CD4-positive, alpha-beta T cell (primary cell): ENCODE measurements at regions not wholly inside any gene's neighbourhood (a gene's known extent, or its start where the extent isn't known, plus 50 kb on each side); places are given as distances from the start of the nearest gene placed in this dataset.
"Not testable (repeated sequence)": the region's sequence is repeated elsewhere in the genome, so short reads cannot be mapped to it uniquely, and the experiment has no call there.

Experiments used
- ATAC-seq: fragments of 200-7000 bp; cut with Tn5 transposase; one replicate; pipeline ENCODE4 v1.10.0; 2022; ENCODE audit warnings: mild to moderate bottlenecking; ENCODE audit not compliant: poor library complexity
- CTCF ChIA-PET: fragments of 350-600 bp; sonication (Branson Sonifier 250); formaldehyde crosslinking; loops from one replicate; lab custom pipeline; 2021; ENCODE audit warnings: antibody characterized with exemption, inconsistent platforms; lab: Charles Lee
- POLR2A ChIA-PET: fragments of 350-600 bp; sonication (Branson Sonifier 250); formaldehyde crosslinking; loops from one replicate; lab custom pipeline; 2021; ENCODE audit warnings: antibody characterized with exemption, inconsistent platforms; lab: Charles Lee
- DNase-seq, 14 experiments: peaks; one replicate each; pipeline ENCODE4 v3.0.0-alpha.2; 2013 to 2020; ENCODE audit warnings: mixed read lengths in 2 of 14
- H3K27ac ChIP-seq, 2 donors: one replicate each; pipeline versions ENCODE4 v1.5.1 to v1.7.0; 2013; ENCODE audit warnings: low read length in 2 of 2, low read depth in 1 of 2, mild to moderate bottlenecking in 1 of 2
- H3K27me3 ChIP-seq, 2 experiments: 1 replicate in 1 of 2; 2 replicates in 1 of 2; pipeline versions ENCODE4 v1.6.1 to v1.7.0; 2013; ENCODE audit warnings: low read length in 2 of 2, control low read depth in 1 of 2, mild to moderate bottlenecking in 1 of 2, moderate library complexity in 1 of 2; ENCODE audit not compliant: insufficient read depth in 2 of 2, control insufficient read depth in 1 of 2
- H3K36me3 ChIP-seq: one replicate; pipeline ENCODE4 v1.6.1; 2013; ENCODE audit warnings: low read length, control low read depth; ENCODE audit not compliant: insufficient read depth
- H3K4me1 ChIP-seq: one replicate; pipeline ENCODE4 v1.6.1; 2013; ENCODE audit warnings: low read length, control low read depth; ENCODE audit not compliant: insufficient read depth
- H3K4me3 ChIP-seq: one replicate; pipeline ENCODE4 v1.5.1; 2013; ENCODE audit warnings: mild to moderate bottlenecking, low read length, moderate library complexity
- H3K9me3 ChIP-seq, 2 experiments: 1 replicate in 1 of 2; 2 replicates in 1 of 2; pipeline versions ENCODE4 v1.6.1 to v1.7.0; 2013; ENCODE audit warnings: low read length in 2 of 2, mild to moderate bottlenecking in 2 of 2, control low read depth in 1 of 2, moderate library complexity in 1 of 2; ENCODE audit not compliant: control insufficient read depth in 1 of 2, insufficient read depth in 1 of 2
- H3K27ac Mint-ChIP-seq: one replicate; pipeline ENCODE4 v1.8.0; 2020; ENCODE audit warnings: mixed read lengths
- H3K27me3 Mint-ChIP-seq: one replicate; pipeline ENCODE4 v1.8.0; 2021; ENCODE audit warnings: mixed read lengths
- H3K36me3 Mint-ChIP-seq: one replicate; pipeline ENCODE4 v1.8.0; 2021; ENCODE audit warnings: low read depth, mixed read lengths
- H3K4me1 Mint-ChIP-seq: one replicate; pipeline ENCODE4 v1.8.0; 2021; ENCODE audit warnings: low read depth, mixed read lengths
- H3K4me3 Mint-ChIP-seq: one replicate; pipeline ENCODE4 v1.8.0; 2020; ENCODE audit warnings: mild to moderate bottlenecking, mixed read lengths
- H3K9me3 Mint-ChIP-seq: one replicate; pipeline ENCODE4 v1.8.0; 2020; ENCODE audit warnings: mixed read lengths
- intact Hi-C, 2 experiments: fragments of 100-400 bp; cut with DNase I in 1 of 2; cut with micrococcal nuclease in 1 of 2; formaldehyde crosslinking; loops; one replicate each; pipeline versions ENCODE4 v1.15.1 to v1.9.0; 2023 to 2025; cut with DNase I, micrococcal nuclease
- TF ChIP-seq, protein P1 (sequence below): fragments of 200-600 bp; IDR thresholded peaks from one replicate; pipeline ENCODE4 v1.8.0; 2022; ENCODE audit warnings: antibody characterized with exemption, mild to moderate bottlenecking

DNA sequence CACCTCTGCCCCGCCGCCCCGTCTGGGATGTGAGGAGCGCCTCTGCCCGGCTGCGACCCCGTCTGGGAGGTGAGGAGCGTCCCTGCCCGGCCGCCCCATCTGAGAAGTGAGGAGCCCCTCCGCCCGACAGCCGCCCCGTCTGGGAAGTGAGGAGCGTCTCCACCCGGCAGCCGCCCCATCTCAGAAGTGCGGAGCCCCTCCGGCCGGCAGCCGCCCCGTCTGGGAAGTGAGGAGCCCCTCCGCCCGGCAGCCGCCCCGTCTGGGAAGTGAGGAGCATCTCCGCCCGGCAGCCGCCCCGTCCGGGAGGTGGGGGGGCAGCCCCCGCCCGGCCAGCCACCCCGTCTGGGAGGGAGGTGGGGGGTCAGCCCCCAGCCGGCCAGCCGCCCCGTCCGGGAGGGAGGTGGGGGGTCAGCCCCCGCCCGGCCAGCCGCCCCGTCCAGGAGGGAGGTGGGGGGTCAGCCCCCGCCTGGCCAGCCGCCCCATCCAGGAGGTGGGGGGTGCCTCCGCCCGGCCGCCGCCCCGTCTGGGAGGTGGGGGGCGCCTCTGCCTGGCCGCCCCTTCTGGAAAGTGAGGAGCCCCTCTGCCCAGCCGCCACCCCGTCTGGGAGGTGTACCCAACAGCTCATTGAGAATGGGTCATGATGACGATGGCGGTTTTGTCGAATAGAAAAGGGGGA, 121.3 kb upstream of the DCAF12L1 start:
- H3K4me3 Mint-ChIP-seq, CTCF ChIA-PET, H3K27me3 Mint-ChIP-seq: not testable (repeated sequence)

DNA sequence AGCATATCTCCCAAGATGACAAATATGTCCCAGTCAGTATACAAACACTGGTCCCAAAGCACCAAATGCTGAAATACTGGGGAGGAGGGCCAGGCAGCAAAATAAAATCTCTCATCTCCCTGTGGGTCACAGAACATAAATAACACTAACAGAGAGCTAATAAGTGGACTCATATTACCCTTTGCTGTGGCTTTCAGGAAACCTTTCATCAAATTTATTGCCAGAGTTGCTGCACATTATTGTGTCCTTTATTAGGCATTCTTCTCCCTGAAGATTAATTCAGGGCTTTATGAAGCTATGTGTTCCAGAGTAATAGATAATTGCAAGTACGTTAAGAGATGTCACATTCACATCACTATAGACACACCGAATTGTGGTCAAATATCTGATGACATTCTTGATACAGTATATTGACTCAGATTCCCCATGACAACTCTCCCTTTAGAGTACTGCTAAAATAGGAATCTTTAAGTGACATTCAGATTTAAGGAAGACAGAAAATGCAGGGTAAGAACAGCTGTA, 124.1 kb upstream of the PRR32 start:
- no peak for DNase-seq
- H3K9me3 Mint-ChIP-seq, result no peaks in the 10 kb centered on the region
- no peaks in the 10 kb centered on the region for H3K4me1 ChIP-seq
- no peaks in the 10 kb centered on the region for H3K36me3 ChIP-seq
- intact Hi-C loops, result no loop called here
- no peak overlapping the region for H3K27ac Mint-ChIP-seq
- H3K36me3 Mint-ChIP-seq, result no peaks in the 10 kb centered on the region
- POLR2A ChIA-PET, result no interaction called here
- no peaks in the 10 kb centered on the region for H3K27me3 ChIP-seq
- H3K4me1 Mint-ChIP-seq, result no peaks in the 10 kb centered on the region
- CTCF ChIA-PET, result no interaction called here
- TF ChIP-seq, protein P1, sequence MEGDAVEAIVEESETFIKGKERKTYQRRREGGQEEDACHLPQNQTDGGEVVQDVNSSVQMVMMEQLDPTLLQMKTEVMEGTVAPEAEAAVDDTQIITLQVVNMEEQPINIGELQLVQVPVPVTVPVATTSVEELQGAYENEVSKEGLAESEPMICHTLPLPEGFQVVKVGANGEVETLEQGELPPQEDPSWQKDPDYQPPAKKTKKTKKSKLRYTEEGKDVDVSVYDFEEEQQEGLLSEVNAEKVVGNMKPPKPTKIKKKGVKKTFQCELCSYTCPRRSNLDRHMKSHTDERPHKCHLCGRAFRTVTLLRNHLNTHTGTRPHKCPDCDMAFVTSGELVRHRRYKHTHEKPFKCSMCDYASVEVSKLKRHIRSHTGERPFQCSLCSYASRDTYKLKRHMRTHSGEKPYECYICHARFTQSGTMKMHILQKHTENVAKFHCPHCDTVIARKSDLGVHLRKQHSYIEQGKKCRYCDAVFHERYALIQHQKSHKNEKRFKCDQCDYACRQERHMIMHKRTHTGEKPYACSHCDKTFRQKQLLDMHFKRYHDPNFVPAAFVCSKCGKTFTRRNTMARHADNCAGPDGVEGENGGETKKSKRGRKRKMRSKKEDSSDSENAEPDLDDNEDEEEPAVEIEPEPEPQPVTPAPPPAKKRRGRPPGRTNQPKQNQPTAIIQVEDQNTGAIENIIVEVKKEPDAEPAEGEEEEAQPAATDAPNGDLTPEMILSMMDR, result no peak
- H3K27me3 Mint-ChIP-seq, result no peaks in the 10 kb centered on the region
- H3K4me3 ChIP-seq, result no peak overlapping the region
- H3K4me3 Mint-ChIP-seq, result no peak overlapping the region
- H3K9me3 ChIP-seq, result no peaks in the 10 kb centered on the region
- H3K27ac ChIP-seq, result no peak overlapping the region
- no peak for ATAC-seq

More for the DNA sequence above, 121.3 kb upstream of the DCAF12L1 start:
- H3K27ac ChIP-seq, H3K4me1 ChIP-seq, H3K27ac Mint-ChIP-seq, POLR2A ChIA-PET, H3K36me3 ChIP-seq, H3K9me3 ChIP-seq, H3K4me1 Mint-ChIP-seq, H3K4me3 ChIP-seq, ATAC-seq, H3K27me3 ChIP-seq, H3K36me3 Mint-ChIP-seq, intact Hi-C loops, DNase-seq: not testable (repeated sequence)
- peaks cover 12% of the 10 kb centered on the region for H3K9me3 Mint-ChIP-seq

DNA sequence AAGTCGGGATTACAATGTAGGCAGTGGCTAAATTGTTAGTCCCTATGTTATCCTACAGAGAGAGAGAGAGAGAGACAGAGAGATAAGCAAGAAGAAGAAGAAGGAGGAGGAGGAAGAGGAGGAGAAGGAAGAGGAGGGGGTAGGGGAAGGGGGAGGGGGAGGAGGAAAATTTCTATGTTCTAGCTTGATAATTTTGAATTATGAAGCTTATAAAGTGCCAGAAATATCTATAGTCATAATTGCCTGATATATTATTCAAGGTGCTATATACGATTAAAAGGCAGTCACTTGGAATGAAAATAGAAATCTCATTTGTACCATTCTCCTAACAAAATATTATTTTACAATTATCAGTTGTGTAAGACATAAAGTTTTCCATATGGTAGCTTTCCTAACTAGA, 122.4 kb upstream of the PRR32 start:
- ChIA-PET POLR2A (no interaction called here), CTCF (no interaction called here)
- no peak for ATAC-seq

More for the DNA sequence above, 122.4 kb upstream of the PRR32 start:
- H3K4me3 ChIP-seq, result no peak overlapping the region
- no peaks in the 10 kb centered on the region for H3K9me3 ChIP-seq
- H3K27me3 ChIP-seq, result no peaks in the 10 kb centered on the region
- Mint-ChIP-seq H3K9me3 (no peaks in the 10 kb centered on the region), H3K27ac (no peak overlapping the region), H3K4me1 (no peaks in the 10 kb centered on the region), H3K27me3 (no peaks in the 10 kb centered on the region), H3K36me3 (no peaks in the 10 kb centered on the region), H3K4me3 (no peak overlapping the region)
- H3K27ac ChIP-seq, result no peak overlapping the region
- TF ChIP-seq, protein P1, result no peak
- no peaks in the 10 kb centered on the region for H3K4me1 ChIP-seq
- no peak for DNase-seq
- H3K36me3 ChIP-seq, result no peaks in the 10 kb centered on the region
- intact Hi-C loops, result no loop called here
